Suprapubic skin (tissue), 4 donors: ENCODE measurements at regions not wholly inside any gene's neighbourhood (a gene's known extent, or its start where the extent isn't known, plus 50 kb on each side); places are given as distances from the start of the nearest gene placed in this dataset.

Experiments
- DNase-seq, 2 donors: peaks; one replicate each; pipeline ENCODE4 v3.0.0-alpha.2; 2019; ENCODE audit warnings: low spot score in 2 of 2
- H3K27ac ChIP-seq: fragments of 200-600 bp; sonication (generic); one replicate; pipeline ENCODE4 v1.5.1; 2019
- H3K27me3 ChIP-seq: fragments of 200-600 bp; sonication (generic); one replicate; pipeline ENCODE4 v1.5.1; 2019
- H3K36me3 ChIP-seq: fragments of 200-600 bp; sonication (generic); one replicate; pipeline ENCODE4 v1.5.1; 2019
- H3K4me1 ChIP-seq: fragments of 200-600 bp; sonication (generic); one replicate; pipeline ENCODE4 v1.5.1; 2019
- H3K4me3 ChIP-seq: fragments of 200-600 bp; sonication (generic); one replicate; pipeline ENCODE4 v1.5.1; 2019; ENCODE audit warnings: mild to moderate bottlenecking
- H3K9me3 ChIP-seq: fragments of 200-600 bp; sonication (generic); one replicate; pipeline ENCODE4 v1.5.1; 2019
- EP300 ChIP-seq: sonication (generic); formaldehyde crosslinking; IDR thresholded peaks from one replicate; pipeline ENCODE4 v1.6.1; 2017; ENCODE audit warnings: antibody characterized with exemption
- POLR2A ChIP-seq, 2 donors: fragments of 450-650 bp; IDR thresholded peaks; one replicate each; pipeline ENCODE4 v1.6.1; 2017; ENCODE audit warnings: antibody characterized with exemption in 2 of 2, mild to moderate bottlenecking in 2 of 2, moderate library complexity in 2 of 2
- POLR2AphosphoS5 ChIP-seq, 3 donors: sonication (generic); formaldehyde crosslinking; IDR thresholded peaks; one replicate each; pipeline ENCODE4 v1.6.1; 2017; ENCODE audit warnings: antibody characterized with exemption in 3 of 3
- WGBS: methylation state at CpG from one replicate; pipeline ENCODE4 v1.1.5; 2018; 5-methylcytosine and 5-hydroxymethylcytosine counted together
- TF ChIP-seq, protein P1 (sequence below), 2 donors: fragments of 200-600 bp in 1 of 2; fragments of 450-650 bp in 1 of 2; sonication (generic) in 1 of 2; IDR thresholded peaks; one replicate each; pipeline ENCODE4 v1.5.1; 2016 to 2019; ENCODE audit warnings: antibody characterized with exemption in 2 of 2, mild to moderate bottlenecking in 1 of 2, moderate library complexity in 1 of 2

DNA sequence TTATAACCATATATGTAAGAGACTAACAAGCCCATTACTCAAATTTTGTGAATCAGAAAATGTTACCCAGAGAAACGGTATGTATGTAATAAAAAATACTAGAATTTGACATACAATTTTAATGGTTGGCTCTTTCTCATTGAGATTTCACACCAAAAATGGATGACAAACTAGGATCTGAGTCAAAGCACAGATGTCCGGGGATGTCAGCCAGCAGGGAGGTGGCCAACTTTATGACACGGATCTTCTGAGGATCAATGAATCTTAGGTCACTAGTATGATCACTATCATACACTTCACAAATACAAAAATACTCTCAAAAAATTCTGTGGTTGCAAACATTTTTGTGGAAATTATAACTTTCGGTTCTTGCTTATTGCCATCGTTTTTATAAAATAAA lies 173.5 kb upstream of the NFE2L3 start:
- H3K9me3 ChIP-seq, result peaks cover 5% of the 10 kb centered on the region
- H3K27ac ChIP-seq, result no peak overlapping the region
- no peak overlapping the region for H3K4me3 ChIP-seq
- TF ChIP-seq, protein P1, sequence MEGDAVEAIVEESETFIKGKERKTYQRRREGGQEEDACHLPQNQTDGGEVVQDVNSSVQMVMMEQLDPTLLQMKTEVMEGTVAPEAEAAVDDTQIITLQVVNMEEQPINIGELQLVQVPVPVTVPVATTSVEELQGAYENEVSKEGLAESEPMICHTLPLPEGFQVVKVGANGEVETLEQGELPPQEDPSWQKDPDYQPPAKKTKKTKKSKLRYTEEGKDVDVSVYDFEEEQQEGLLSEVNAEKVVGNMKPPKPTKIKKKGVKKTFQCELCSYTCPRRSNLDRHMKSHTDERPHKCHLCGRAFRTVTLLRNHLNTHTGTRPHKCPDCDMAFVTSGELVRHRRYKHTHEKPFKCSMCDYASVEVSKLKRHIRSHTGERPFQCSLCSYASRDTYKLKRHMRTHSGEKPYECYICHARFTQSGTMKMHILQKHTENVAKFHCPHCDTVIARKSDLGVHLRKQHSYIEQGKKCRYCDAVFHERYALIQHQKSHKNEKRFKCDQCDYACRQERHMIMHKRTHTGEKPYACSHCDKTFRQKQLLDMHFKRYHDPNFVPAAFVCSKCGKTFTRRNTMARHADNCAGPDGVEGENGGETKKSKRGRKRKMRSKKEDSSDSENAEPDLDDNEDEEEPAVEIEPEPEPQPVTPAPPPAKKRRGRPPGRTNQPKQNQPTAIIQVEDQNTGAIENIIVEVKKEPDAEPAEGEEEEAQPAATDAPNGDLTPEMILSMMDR (IDR thresholded peaks at IDR 0.05), result no peak
- TF ChIP-seq EP300 (no peak), POLR2AphosphoS5 (IDR thresholded peaks at IDR 0.05) (no peak), POLR2A (IDR thresholded peaks at IDR 0.05) (no peak)
- 66% methylated on average over 5 of the region's 5 CpGs for WGBS
- no peak for DNase-seq
- H3K36me3 ChIP-seq, result no peaks in the 10 kb centered on the region
- no peaks in the 10 kb centered on the region for H3K27me3 ChIP-seq
- H3K4me1 ChIP-seq, result no peaks in the 10 kb centered on the region

DNA sequence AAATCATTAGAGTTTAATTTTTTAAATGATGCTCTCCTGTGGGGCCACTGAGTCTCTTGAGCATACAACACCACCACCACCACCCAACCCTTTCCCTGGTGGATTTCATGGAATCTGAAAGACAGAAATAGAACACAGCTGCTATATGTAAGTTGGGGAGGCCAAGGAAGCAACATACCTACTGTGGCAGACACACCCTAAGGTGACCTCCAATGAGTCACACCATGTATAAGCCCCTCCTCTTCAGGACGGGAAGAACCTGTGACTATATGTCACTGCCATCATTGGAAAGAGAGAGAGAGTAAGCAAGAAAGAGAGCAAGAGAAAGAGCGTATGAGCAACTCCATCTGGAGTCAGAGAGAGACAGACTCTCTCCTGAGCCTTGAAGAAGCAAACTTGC lies 172.4 kb upstream of the NFE2L3 start:
- no peak for DNase-seq
- no peaks in the 10 kb centered on the region for H3K36me3 ChIP-seq
- H3K4me1 ChIP-seq, result no peaks in the 10 kb centered on the region
- peaks cover 5% of the 10 kb centered on the region for H3K9me3 ChIP-seq
- 61% methylated on average over 2 of the region's 2 CpGs for WGBS
- H3K27me3 ChIP-seq, result no peaks in the 10 kb centered on the region
- no peak overlapping the region for H3K4me3 ChIP-seq
- no peak for TF ChIP-seq EP300
- TF ChIP-seq POLR2AphosphoS5 (IDR thresholded peaks at IDR 0.05), result no peak
- TF ChIP-seq, protein P1 (IDR thresholded peaks at IDR 0.05), result no peak
- no peak for TF ChIP-seq POLR2A (IDR thresholded peaks at IDR 0.05)
- H3K27ac ChIP-seq, result no peak overlapping the region

DNA sequence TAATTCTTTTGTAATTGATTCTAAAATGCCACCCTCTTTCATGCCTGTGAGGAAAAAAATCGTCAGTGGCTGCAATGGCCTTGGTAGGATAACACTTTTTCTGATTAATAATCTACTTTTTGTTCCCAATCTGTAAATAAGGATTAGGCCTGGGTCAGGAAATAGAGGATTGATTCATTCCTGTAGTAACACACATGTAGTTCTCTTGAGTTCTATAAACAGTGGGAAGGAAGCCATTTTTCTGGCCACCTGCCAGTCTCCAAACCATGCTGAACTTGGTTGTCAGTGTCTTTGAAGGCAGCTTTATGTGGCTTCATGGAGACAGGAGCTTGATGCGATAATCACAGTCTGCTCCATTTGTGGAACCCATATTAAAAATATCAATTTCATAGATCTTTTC lies 169.3 kb upstream of the NFE2L3 start:
- 83% methylated on average over 2 of the region's 2 CpGs for WGBS
- no peak overlapping the region for H3K4me3 ChIP-seq
- no peaks in the 10 kb centered on the region for H3K27me3 ChIP-seq
- DNase-seq, result no peak
- H3K27ac ChIP-seq, result no peak overlapping the region
- no peaks in the 10 kb centered on the region for H3K36me3 ChIP-seq
- no peaks in the 10 kb centered on the region for H3K9me3 ChIP-seq
- TF ChIP-seq POLR2A (IDR thresholded peaks at IDR 0.05) (no peak), EP300 (no peak), POLR2AphosphoS5 (IDR thresholded peaks at IDR 0.05) (no peak)
- TF ChIP-seq, protein P1 (IDR thresholded peaks at IDR 0.05), result no peak
- no peaks in the 10 kb centered on the region for H3K4me1 ChIP-seq

DNA sequence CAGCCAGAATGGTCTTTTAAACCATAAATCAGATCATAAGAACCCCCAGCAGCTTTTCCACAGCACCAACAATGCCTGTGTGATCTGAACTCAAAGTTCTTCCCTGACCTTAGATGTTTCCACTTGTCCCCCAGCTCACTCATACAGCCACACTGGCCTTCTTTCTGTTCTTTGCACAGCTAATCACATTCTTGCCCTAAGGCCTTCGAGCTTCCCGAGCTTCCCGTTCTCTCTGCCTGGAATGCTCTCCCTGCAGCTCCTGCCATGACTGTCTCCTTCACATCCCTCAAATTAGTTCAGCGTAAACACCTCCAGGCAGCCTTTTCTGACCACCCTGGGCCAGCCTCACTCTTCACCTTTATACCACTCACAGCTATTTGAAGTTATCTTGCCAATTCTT lies 166.8 kb upstream of the NFE2L3 start:
- Histone ChIP-seq H3K9me3 (no peaks in the 10 kb centered on the region), H3K27me3 (no peaks in the 10 kb centered on the region), H3K4me3 (no peak overlapping the region), H3K27ac (no peak overlapping the region), H3K4me1 (no peaks in the 10 kb centered on the region), H3K36me3 (no peaks in the 10 kb centered on the region)
- TF ChIP-seq EP300 (no peak), POLR2AphosphoS5 (IDR thresholded peaks at IDR 0.05) (no peak), POLR2A (IDR thresholded peaks at IDR 0.05) (no peak)
- TF ChIP-seq, protein P1 (IDR thresholded peaks at IDR 0.05), result no peak
- WGBS, result 57% methylated on average over 4 of the region's 4 CpGs
- DNase-seq, result no peak

DNA sequence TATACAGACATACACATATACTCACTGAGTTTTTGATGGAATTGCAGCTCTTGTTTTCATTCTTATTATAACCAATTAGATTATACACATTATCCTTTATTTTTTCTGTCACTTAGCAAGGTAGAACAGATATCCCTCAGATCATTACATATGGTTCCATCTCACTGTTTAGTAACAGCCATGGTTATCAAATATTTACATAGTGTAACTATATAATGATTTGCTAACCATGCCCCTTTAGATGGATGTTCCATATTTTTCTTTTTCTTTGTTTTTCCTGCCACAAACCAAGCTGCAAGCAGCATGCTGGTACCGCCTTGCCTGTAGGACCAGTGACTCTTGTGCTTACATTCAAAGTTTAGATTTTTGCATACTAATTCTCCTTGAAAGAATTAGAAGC lies 163.4 kb upstream of the NFE2L3 start:
- Histone ChIP-seq H3K9me3 (no peaks in the 10 kb centered on the region), H3K36me3 (no peaks in the 10 kb centered on the region), H3K27ac (no peak overlapping the region), H3K4me3 (no peak overlapping the region), H3K27me3 (no peaks in the 10 kb centered on the region), H3K4me1 (no peaks in the 10 kb centered on the region)
- TF ChIP-seq EP300 (no peak), POLR2A (IDR thresholded peaks at IDR 0.05) (no peak), POLR2AphosphoS5 (IDR thresholded peaks at IDR 0.05) (no peak)
- TF ChIP-seq, protein P1 (IDR thresholded peaks at IDR 0.05), result no peak
- WGBS, result 93% methylated on average over 1 of the region's 1 CpG
- no peak for DNase-seq
